HEK293T (cell line): ENCODE measurements at regions not wholly inside any gene's neighbourhood (a gene's known extent, or its start where the extent isn't known, plus 50 kb on each side); places are given as distances from the start of the nearest gene placed in this dataset.

Experiments used
- CTCF ChIA-PET: fragments of 350-600 bp; formaldehyde crosslinking; extraction: SDS; loops from one replicate; lab custom pipeline; 2021; ENCODE audit warnings: antibody characterized with exemption, inconsistent platforms; lab: Yijun Ruan, JAX
- POLR2A ChIA-PET: fragments of 350-600 bp; formaldehyde crosslinking; extraction: SDS; loops from one replicate; lab custom pipeline; 2020; ENCODE audit warnings: antibody characterized with exemption, inconsistent platforms; lab: Yijun Ruan, JAX
- DNase-seq: peaks from one replicate; pipeline ENCODE4 v3.0.0; 2012; ENCODE audit warnings: mixed read lengths; ENCODE audit errors: extremely low spot score
- ARNT ChIP-seq: fragments of 450-650 bp; IDR thresholded peaks from 2 replicates; pipeline ENCODE4 v1.6.1; 2017; ENCODE audit warnings: mild to moderate bottlenecking
- BHLHE40 ChIP-seq: fragments of 450-650 bp; IDR thresholded peaks from 2 replicates; pipeline ENCODE4 v1.6.1; 2016; ENCODE audit warnings: mild to moderate bottlenecking, moderate library complexity, borderline replicate concordance
- CTBP1 ChIP-seq: fragments of 450-650 bp; IDR thresholded peaks from 2 replicates; pipeline ENCODE4 v1.6.1; 2016; ENCODE audit warnings: borderline replicate concordance
- ELF4 ChIP-seq: fragments of 450-650 bp; IDR thresholded peaks from 2 replicates; pipeline ENCODE4 v1.6.1; 2017; ENCODE audit warnings: antibody characterized with exemption
- FOXA1 ChIP-seq: fragments of 450-650 bp; IDR thresholded peaks from 2 replicates; pipeline ENCODE4 v1.6.1; 2016; ENCODE audit warnings: mild to moderate bottlenecking
- FOXK2 ChIP-seq: fragments of 450-650 bp; IDR thresholded peaks from 2 replicates; pipeline ENCODE4 v1.6.1; 2016; ENCODE audit warnings: mild to moderate bottlenecking
- FOXM1 ChIP-seq: fragments of 450-650 bp; IDR thresholded peaks from 2 replicates; pipeline ENCODE4 v1.6.1; 2017; ENCODE audit warnings: mild to moderate bottlenecking, borderline replicate concordance
- HDGF ChIP-seq: fragments of 450-650 bp; IDR thresholded peaks from 2 replicates; pipeline ENCODE4 v1.6.1; 2017; ENCODE audit warnings: antibody characterized with exemption, borderline replicate concordance
- L3MBTL2 ChIP-seq: fragments of 450-650 bp; conservative IDR thresholded peaks from 2 replicates; pipeline ENCODE4 v1.6.1; 2016; ENCODE audit warnings: mild to moderate bottlenecking
- LEF1 ChIP-seq: fragments of 450-650 bp; IDR thresholded peaks from 2 replicates; pipeline ENCODE4 v1.6.1; 2017; ENCODE audit warnings: mild to moderate bottlenecking, borderline replicate concordance
- NFRKB ChIP-seq: fragments of 450-650 bp; IDR thresholded peaks from 2 replicates; pipeline ENCODE4 v1.6.1; 2016; ENCODE audit warnings: mild to moderate bottlenecking, moderate library complexity
- PKNOX1 ChIP-seq: fragments of 450-650 bp; IDR thresholded peaks from 2 replicates; pipeline ENCODE4 v1.6.1; 2016
- SP1 ChIP-seq: fragments of 450-650 bp; IDR thresholded peaks from 2 replicates; pipeline ENCODE4 v1.6.1; 2017
- SUZ12 ChIP-seq: fragments of 450-650 bp; IDR thresholded peaks from 2 replicates; pipeline ENCODE4 v1.6.1; 2016; ENCODE audit warnings: mild to moderate bottlenecking
- TARDBP ChIP-seq: fragments of 450-650 bp; IDR thresholded peaks from 2 replicates; pipeline ENCODE4 v1.6.1; 2016
- ZNF384 ChIP-seq: fragments of 450-650 bp; IDR thresholded peaks from 2 replicates; pipeline ENCODE4 v1.6.1; 2016

DNA sequence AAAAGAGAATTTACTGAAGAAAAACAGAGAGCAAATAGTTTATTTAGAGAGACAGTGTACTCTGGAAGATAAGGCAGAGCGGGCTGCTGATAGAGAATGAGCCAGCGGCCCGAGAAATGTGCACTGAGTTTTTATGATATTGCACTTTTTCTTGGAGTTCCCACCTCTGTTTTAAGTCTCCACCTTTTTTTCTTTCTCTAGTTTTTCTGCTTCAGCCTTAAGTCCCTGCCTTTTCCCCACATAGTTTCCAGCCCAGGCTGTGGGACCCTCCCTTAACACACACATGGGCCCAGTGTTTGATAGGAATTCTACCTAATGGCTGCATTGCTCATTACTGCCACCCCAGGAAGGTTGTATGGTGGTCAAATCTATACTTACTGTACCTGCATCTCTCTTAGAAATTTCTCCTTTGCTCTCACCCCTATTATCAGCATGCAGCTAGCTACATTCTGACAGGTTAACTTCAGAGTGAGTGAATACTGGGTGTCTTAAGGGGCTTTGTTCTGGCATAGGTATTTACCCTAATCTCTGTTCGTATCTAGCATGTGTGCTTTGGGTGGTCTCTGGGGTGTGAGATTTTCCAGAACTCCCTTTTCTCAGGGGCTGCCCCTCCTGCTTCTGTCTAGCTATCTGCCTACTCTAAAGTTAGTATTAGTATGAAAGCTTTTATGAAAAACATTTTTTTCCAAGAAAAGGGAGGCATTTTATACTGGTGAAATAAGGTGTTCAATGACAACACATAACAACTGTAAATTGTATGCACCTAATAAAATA, 127.3 kb upstream of the TOP3B start:
- no peak for TF ChIP-seq HDGF
- TF ChIP-seq FOXM1, result no peak
- TF ChIP-seq PKNOX1, result no peak
- no peak for TF ChIP-seq FOXK2
- TF ChIP-seq LEF1, result no peak
- no peak for TF ChIP-seq SP1
- no peak for TF ChIP-seq ARNT
- TF ChIP-seq SUZ12, result no peak
- TF ChIP-seq CTBP1, result no peak
- CTCF ChIA-PET, result interaction anchor here (0.6 to 1.7 kb wide), 8 partner anchors 10 to 1028 kb away, joined by 3 to 6 read pairs (median 4); no protein-coding TSS in a partner anchor
- POLR2A ChIA-PET, result no interaction called here
- DNase-seq, result no peak

DNA sequence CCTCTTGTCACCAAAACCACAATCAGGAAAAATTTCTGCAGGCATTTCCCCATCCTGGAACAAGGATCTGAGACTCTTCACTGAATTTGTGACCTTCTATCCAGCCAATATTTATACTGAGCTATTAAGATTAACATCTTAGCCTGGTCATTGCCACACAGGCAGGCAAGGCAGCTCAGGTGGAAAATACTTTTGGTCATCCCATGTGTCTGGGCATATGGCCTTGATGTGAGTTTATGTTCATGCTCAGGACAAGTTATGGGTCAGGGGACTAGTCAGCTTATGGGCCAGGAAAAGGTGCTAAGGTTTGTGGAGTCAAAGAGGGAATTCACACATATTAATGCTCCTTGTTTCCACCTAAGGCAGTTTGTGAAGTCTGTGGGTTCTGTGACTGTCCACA, 124.3 kb upstream of the TOP3B start:
- POLR2A ChIA-PET, result no interaction called here
- DNase-seq, result no peak
- CTCF ChIA-PET, result interaction anchor here (0.7 kb wide), 1 partner anchor 46 kb away, joined by 5 read pairs; no protein-coding TSS in a partner anchor
- TF ChIP-seq TARDBP, result no peak
- TF ChIP-seq BHLHE40, result no peak
- no peak for TF ChIP-seq PKNOX1
- no peak for TF ChIP-seq ARNT
- TF ChIP-seq NFRKB, result no peak
- TF ChIP-seq FOXM1, result no peak
- no peak for TF ChIP-seq ELF4
- no peak for TF ChIP-seq ZNF384
- no peak for TF ChIP-seq L3MBTL2
- TF ChIP-seq LEF1, result no peak
- TF ChIP-seq FOXK2, result no peak
- no peak for TF ChIP-seq SP1
- TF ChIP-seq HDGF, result no peak
- no peak for TF ChIP-seq CTBP1
- no peak for TF ChIP-seq SUZ12
- no peak for TF ChIP-seq FOXA1

GRCh38 chr22:22105364-22105763, 122.8 kb upstream of the TOP3B start:
- no peak for TF ChIP-seq FOXK2
- TF ChIP-seq NFRKB, result no peak
- TF ChIP-seq FOXM1, result no peak
- TF ChIP-seq PKNOX1, result no peak
- no peak for TF ChIP-seq HDGF
- no peak for TF ChIP-seq CTBP1
- no peak for TF ChIP-seq LEF1
- TF ChIP-seq SP1, result no peak
- TF ChIP-seq BHLHE40, result no peak
- TF ChIP-seq SUZ12, result no peak
- no peak for TF ChIP-seq TARDBP
- TF ChIP-seq L3MBTL2, result no peak
- no peak for TF ChIP-seq ZNF384
- TF ChIP-seq FOXA1, result no peak
- TF ChIP-seq ELF4, result no peak
- TF ChIP-seq ARNT, result no peak
- DNase-seq, result no peak
- CTCF ChIA-PET, result no interaction called here
- POLR2A ChIA-PET, result no interaction called here

DNA sequence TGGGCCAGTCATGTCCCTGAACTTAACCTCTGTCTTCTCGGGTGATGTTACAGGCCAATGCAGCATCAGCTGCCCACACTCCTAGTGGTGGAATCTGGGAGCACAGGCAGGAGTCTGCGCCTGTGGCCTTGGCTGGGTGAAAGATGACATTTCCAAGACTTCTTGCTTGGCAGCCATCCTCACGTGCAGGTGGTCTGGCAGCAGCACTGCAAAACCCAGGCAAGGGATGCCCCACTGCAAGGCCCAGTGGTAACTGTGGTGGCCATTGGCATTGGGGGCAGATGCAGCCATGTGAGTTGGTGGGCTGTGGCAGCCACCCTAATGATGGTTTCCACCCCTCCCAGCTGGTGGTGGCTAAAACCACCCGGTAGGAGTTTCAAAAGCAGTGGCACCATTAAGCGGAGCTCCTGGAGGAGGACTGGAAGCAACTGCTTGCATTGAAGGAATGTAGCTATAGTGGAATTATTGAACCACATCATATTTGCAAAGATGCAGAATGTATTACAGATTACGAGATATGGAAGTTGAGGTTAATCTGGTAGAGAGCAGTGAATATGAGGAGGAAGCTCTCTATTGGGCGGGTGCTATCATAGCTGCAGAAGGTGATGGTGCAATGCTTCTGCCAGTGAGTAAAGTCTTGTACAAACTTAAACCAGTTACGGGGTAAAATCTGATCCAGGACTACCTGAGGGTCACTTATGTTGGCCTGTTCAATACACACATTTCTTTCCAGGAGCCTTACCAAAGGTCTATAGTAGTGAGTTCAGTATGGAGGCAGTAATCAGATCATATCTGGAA, 120.7 kb upstream of the TOP3B start:
- DNase-seq, result peak; percentile 63
- CTCF ChIA-PET, result interaction anchor here (0.6 kb wide), 1 partner anchor 295 kb away, joined by 3 read pairs; no protein-coding TSS in a partner anchor
- POLR2A ChIA-PET, result no interaction called here

More for the DNA sequence above, 120.7 kb upstream of the TOP3B start:
- no peak for TF ChIP-seq L3MBTL2
- no peak for TF ChIP-seq ZNF384
- TF ChIP-seq BHLHE40, result no peak
- TF ChIP-seq FOXK2, result no peak
- TF ChIP-seq ARNT, result no peak
- TF ChIP-seq PKNOX1, result no peak
